Spleen (tissue), 11 donors: ENCODE measurements at regions not wholly inside any gene's neighbourhood (a gene's known extent, or its start where the extent isn't known, plus 50 kb on each side); places are given as distances from the start of the nearest gene placed in this dataset.

ENCODE experiments used
- DNase-seq: peaks from one replicate; pipeline ENCODE4 v3.0.0-alpha.2; 2020
- H3K27ac ChIP-seq, 8 donors: fragments of 200-600 bp; sonication (generic) in 7 of 8; 1 replicate in 4 of 8; 2 replicates in 4 of 8; pipeline versions ENCODE4 v1.5.0 to v1.8.0; 2016 to 2021; ENCODE audit warnings: inconsistent platforms in 4 of 8, mild to moderate bottlenecking in 4 of 8, moderate library complexity in 1 of 8
- H3K27me3 ChIP-seq, 7 donors: fragments of 200-600 bp; sonication (generic) in 6 of 7; replicated peaks in 1 of 7; 1 replicate in 4 of 7; 2 replicates in 3 of 7; pipeline versions ENCODE4 v1.5.0 to v1.8.0; 2016 to 2021; ENCODE audit warnings: inconsistent platforms in 3 of 7, mild to moderate bottlenecking in 1 of 7
- H3K36me3 ChIP-seq, 6 donors: fragments of 200-600 bp; sonication (generic) in 5 of 6; 1 replicate in 4 of 6; 2 replicates in 2 of 6; pipeline versions ENCODE4 v1.5.0 to v1.8.0; 2016 to 2021; ENCODE audit warnings: inconsistent platforms in 2 of 6
- H3K4me1 ChIP-seq, 6 donors: fragments of 200-600 bp; sonication (generic) in 5 of 6; 1 replicate in 3 of 6; 2 replicates in 3 of 6; pipeline versions ENCODE4 v1.5.0 to v1.8.0; 2016 to 2021; ENCODE audit warnings: inconsistent platforms in 3 of 6
- H3K4me3 ChIP-seq, 8 donors: fragments of 200-600 bp; sonication (generic) in 7 of 8; 1 replicate in 4 of 8; 2 replicates in 4 of 8; pipeline versions ENCODE4 v1.5.0 to v1.8.0; 2016 to 2021; ENCODE audit warnings: inconsistent platforms in 4 of 8, mild to moderate bottlenecking in 4 of 8, moderate library complexity in 2 of 8
- H3K9me3 ChIP-seq, 8 donors: fragments of 200-600 bp; sonication (generic) in 7 of 8; 1 replicate in 4 of 8; 2 replicates in 4 of 8; pipeline versions ENCODE4 v1.5.0 to v1.8.0; 2016 to 2021; ENCODE audit warnings: inconsistent platforms in 4 of 8
- POLR2A ChIP-seq, 3 donors: fragments of 450-650 bp; IDR thresholded peaks; one replicate each; pipeline ENCODE4 v1.5.1; 2017; ENCODE audit warnings: antibody characterized with exemption in 3 of 3, mild to moderate bottlenecking in 1 of 3
- POLR2AphosphoS5 ChIP-seq, 3 donors: sonication (generic); formaldehyde crosslinking; IDR thresholded peaks; one replicate each; pipeline ENCODE4 v1.5.1; 2017; ENCODE audit warnings: antibody characterized with exemption in 3 of 3
- WGBS, 5 donors: extraction: QIAGEN DNeasy Blood & Tissue Kit in 3 of 5; methylation state at CpG; one replicate each; pipeline versions ENCODE4 v1.1.5 to v1.1.7; 2013 to 2018; 5-methylcytosine and 5-hydroxymethylcytosine counted together
- intact Hi-C: fragments of 100-400 bp; cut with DNase I; formaldehyde crosslinking; loops from one replicate; pipeline ENCODE4 v1.15.0; 2023; ENCODE audit warnings: low total_unique reads
- TF ChIP-seq, protein P1 (sequence below), 11 experiments: fragments of 200-600 bp in 7 of 11; fragments of 450-650 bp in 4 of 11; sonication (generic) in 4 of 11; IDR thresholded peaks in 8 of 11; conservative IDR thresholded peaks in 3 of 11; 1 replicate in 7 of 11; 2 replicates in 4 of 11; pipeline versions ENCODE4 v1.4.0 to v1.8.0; 2016 to 2021; ENCODE audit warnings: antibody characterized with exemption in 11 of 11, inconsistent platforms in 4 of 11, mild to moderate bottlenecking in 1 of 11
- donor health status: healthy with polysubstance abuse.
- donor health status: DM: no; HTN: no; CAD: no; lungs with moderate emphysema.
- donor health status: DM: no; HTN: no; CAD: no.
- donor health status: Bipolar disorder and iron deficiency.
- donor health status: healthy.
- donor health status: DM: no; HTN: no; CAD: no.
- donor health status: DM: yes; HTN: yes; CAD: no.

DNA sequence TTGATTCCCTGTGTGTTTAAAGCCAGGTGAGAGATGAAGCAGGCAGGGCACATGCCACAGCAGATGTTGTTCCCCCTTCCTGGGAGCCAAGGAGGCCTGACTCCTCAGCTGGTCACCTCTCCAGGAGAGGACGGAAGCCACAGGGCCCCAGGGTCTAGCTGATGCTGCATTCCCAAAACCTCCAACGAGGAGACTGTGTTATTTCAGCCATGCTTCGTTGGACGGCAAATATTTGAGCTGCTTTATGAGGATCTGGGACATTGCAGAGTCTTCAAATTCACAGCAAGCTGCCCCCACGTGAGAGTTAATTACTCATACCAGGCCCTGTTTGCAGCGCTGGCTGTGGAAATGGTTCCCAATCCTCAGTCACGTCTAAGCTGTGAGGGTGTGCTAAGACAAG is 85.3 kb downstream of the CDC7 start:
- Histone ChIP-seq H3K9me3 (no peaks in the 10 kb centered on the region), H3K36me3 (no peaks in the 10 kb centered on the region), H3K27ac (peak overlapping the region in 1 of 8 donors; percentile 38), H3K27me3 (no peaks in the 10 kb centered on the region), H3K4me3 (no peak overlapping the region), H3K4me1 (peaks cover 0 to 13% (median 6%) of the 10 kb centered on the region in 6 donors)
- intact Hi-C loops, result no loop called here
- no peak for TF ChIP-seq POLR2A (IDR thresholded peaks at IDR 0.05)
- no peak for TF ChIP-seq POLR2AphosphoS5 (IDR thresholded peaks at IDR 0.05)
- TF ChIP-seq, protein P1, sequence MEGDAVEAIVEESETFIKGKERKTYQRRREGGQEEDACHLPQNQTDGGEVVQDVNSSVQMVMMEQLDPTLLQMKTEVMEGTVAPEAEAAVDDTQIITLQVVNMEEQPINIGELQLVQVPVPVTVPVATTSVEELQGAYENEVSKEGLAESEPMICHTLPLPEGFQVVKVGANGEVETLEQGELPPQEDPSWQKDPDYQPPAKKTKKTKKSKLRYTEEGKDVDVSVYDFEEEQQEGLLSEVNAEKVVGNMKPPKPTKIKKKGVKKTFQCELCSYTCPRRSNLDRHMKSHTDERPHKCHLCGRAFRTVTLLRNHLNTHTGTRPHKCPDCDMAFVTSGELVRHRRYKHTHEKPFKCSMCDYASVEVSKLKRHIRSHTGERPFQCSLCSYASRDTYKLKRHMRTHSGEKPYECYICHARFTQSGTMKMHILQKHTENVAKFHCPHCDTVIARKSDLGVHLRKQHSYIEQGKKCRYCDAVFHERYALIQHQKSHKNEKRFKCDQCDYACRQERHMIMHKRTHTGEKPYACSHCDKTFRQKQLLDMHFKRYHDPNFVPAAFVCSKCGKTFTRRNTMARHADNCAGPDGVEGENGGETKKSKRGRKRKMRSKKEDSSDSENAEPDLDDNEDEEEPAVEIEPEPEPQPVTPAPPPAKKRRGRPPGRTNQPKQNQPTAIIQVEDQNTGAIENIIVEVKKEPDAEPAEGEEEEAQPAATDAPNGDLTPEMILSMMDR (IDR thresholded peaks at IDR 0.05 in 8 of 11, conservative IDR thresholded peaks at IDR 0.05 in 3 of 11), result no peak
- 58 to 92% (median 85%) methylated on average over 6 to 7 of the region's 7 CpGs for WGBS, 5 donors
- DNase-seq, result no peak

- intact Hi-C loops, result no loop called here
- TF ChIP-seq POLR2AphosphoS5 (IDR thresholded peaks at IDR 0.05) (no peak), POLR2A (IDR thresholded peaks at IDR 0.05) (no peak)
- TF ChIP-seq, protein P1 (IDR thresholded peaks at IDR 0.05 in 8 of 11, conservative IDR thresholded peaks at IDR 0.05 in 3 of 11), result no peak
- DNase-seq, result no peak
- no peak overlapping the region for H3K4me3 ChIP-seq
- no peaks in the 10 kb centered on the region for H3K27me3 ChIP-seq
- peaks cover 0 to 27% (median 8%) of the 10 kb centered on the region in 6 donors for H3K4me1 ChIP-seq
- H3K27ac ChIP-seq, result no peak overlapping the region
- no peaks in the 10 kb centered on the region for H3K36me3 ChIP-seq
- no peaks in the 10 kb centered on the region for H3K9me3 ChIP-seq
These were observed 88.8 kb downstream of the CDC7 start for GRCh38 chr1:91589437-91589836.

DNA sequence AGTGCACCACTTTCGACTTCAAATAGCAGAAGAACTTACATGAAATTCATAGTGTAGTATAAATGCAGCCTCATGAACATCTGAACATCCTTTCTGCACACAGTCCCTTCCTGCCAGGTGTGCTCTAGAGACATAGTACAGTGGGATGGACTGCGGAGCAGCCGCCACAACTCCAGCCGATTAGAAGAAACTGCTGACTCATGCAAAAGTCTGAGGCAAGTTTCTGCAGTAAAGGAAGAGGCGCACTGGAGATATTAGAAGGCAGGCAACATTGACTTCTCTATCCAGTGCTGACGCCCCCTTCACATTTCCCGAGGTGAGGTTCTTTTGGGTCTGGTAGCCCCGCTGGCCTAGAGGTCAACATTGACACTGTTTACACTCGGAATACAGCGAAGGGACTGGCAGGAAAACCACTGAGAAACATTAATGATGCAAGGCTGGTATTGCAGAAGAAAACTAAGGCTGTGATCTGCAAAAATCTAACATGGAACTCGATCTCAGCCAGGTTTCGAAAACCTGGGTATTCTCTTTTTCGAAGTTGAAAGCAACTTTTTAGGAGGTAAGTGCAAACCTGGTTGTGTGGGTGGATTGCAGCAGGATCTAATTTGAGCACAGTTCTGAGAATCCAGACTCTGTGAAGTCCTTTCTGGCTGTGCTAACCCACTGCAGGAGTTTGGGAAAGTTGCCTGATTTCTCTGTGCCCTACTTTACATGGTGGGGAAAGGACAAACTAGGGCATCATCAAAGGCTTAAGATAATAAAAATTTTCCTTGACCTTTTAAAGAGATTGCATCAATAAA is 90.7 kb downstream of the CDC7 start:
- H3K9me3 ChIP-seq, result no peaks in the 10 kb centered on the region
- H3K4me3 ChIP-seq, result peak overlapping the region in 1 of 8 donors; percentile 20
- intact Hi-C loops, result no loop called here
- no peak for DNase-seq
- peak overlapping the region in 3 of 8 donors; percentile 5 to 68 (median 5) for H3K27ac ChIP-seq
- peaks cover 0 to 17% (median 4%) of the 10 kb centered on the region in 6 donors for H3K4me1 ChIP-seq
- no peaks in the 10 kb centered on the region for H3K27me3 ChIP-seq
- 35 to 47% (median 40%) methylated on average over 13 of the region's 13 CpGs for WGBS, 5 donors
- H3K36me3 ChIP-seq, result no peaks in the 10 kb centered on the region
- no peak for TF ChIP-seq POLR2A (IDR thresholded peaks at IDR 0.05)
- no peak for TF ChIP-seq POLR2AphosphoS5 (IDR thresholded peaks at IDR 0.05)
- TF ChIP-seq, protein P1 (IDR thresholded peaks at IDR 0.05 in 8 of 11, conservative IDR thresholded peaks at IDR 0.05 in 3 of 11), result no peak

DNA sequence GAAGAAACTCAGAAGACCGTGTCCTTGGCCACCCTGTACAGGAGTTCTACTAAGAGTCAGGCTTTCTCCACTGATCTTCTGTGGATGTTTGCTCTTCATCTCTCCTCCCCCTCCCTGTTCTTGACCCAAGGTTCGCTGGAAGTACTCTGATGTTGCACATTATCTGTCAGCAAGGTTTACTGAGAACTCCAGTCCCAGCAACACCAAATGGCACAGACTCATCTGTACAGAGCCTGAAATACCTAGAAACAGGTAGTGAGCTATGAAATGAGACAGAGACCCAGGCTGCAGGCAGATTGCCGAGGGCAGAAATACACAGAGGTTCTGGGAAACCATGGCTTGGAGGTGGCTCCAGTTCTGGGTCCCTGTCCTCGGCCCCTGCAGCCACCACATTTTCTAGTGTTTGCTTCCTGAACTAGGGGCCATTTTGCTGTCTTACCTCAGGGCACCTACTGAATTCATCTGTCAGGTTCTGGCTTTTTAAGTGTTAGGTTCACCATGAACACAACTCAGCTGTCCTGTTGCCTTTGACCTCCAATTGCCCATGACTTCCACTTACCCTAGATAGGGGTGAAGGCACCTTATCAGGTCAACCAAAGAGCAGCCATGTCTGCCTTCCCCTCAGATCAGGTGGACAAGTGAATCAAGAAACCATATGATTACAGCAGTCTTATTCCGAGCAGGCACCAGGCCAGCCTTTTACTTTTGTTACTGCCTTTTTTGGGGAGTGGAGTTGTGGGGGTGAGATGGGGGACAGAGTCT is 92.2 kb downstream of the CDC7 start:
- Histone ChIP-seq H3K4me1 (peaks cover 0 to 17% (median 4%) of the 10 kb centered on the region in 6 donors), H3K4me3 (no peak overlapping the region), H3K9me3 (no peaks in the 10 kb centered on the region), H3K36me3 (no peaks in the 10 kb centered on the region), H3K27me3 (no peaks in the 10 kb centered on the region), H3K27ac (no peak overlapping the region)
- TF ChIP-seq POLR2AphosphoS5 (IDR thresholded peaks at IDR 0.05) (no peak), POLR2A (IDR thresholded peaks at IDR 0.05) (no peak)
- TF ChIP-seq, protein P1 (IDR thresholded peaks at IDR 0.05 in 8 of 11, conservative IDR thresholded peaks at IDR 0.05 in 3 of 11), result no peak
- 74 to 94% (median 84%) methylated on average over 5 of the region's 5 CpGs for WGBS, 5 donors
- intact Hi-C loops, result no loop called here
- no peak for DNase-seq
